WTC11 (cell line): ENCODE measurements at regions not wholly inside any gene's neighbourhood (a gene's known extent, or its start where the extent isn't known, plus 50 kb on each side); places are given as distances from the start of the nearest gene placed in this dataset.

ENCODE experiments used
- ATAC-seq: fragments of 200-7000 bp; cut with Tn5 transposase; 2 replicates; pipeline ENCODE4 v1.10.0; 2021; ENCODE audit warnings: mild to moderate bottlenecking, moderate library complexity
- CTCF ChIA-PET: fragments of 300-600 bp; sonication (Branson Sonifier 250); formaldehyde crosslinking; loops from one replicate; lab custom pipeline; 2021; ENCODE audit warnings: antibody characterized with exemption; lab: Charles Lee
- POLR2A ChIA-PET: fragments of 350-600 bp; sonication (Branson Sonifier 250); formaldehyde crosslinking; loops from one replicate; lab custom pipeline; 2021; ENCODE audit warnings: antibody characterized with exemption; lab: Charles Lee
- DNase-seq: peaks from one replicate; pipeline ENCODE4 v3.0.0; 2021; ENCODE audit warnings: low spot score
- H3K27ac Mint-ChIP-seq: 2 replicates; pipeline ENCODE4 v1.8.0; 2021; ENCODE audit warnings: mixed read lengths
- H3K27me3 Mint-ChIP-seq: 2 replicates; pipeline ENCODE4 v1.8.0; 2021; ENCODE audit warnings: low read depth, mild to moderate bottlenecking, moderate library complexity, mixed read lengths
- H3K36me3 Mint-ChIP-seq: 2 replicates; pipeline ENCODE4 v1.8.0; 2021; ENCODE audit warnings: mixed read lengths
- H3K4me1 Mint-ChIP-seq: 2 replicates; pipeline ENCODE4 v1.8.0; 2022; ENCODE audit warnings: mixed read lengths
- H3K4me3 Mint-ChIP-seq: 2 replicates; pipeline ENCODE4 v1.8.0; 2021; ENCODE audit warnings: mild to moderate bottlenecking, moderate library complexity, mixed read lengths
- H3K9me3 Mint-ChIP-seq: 2 replicates; pipeline ENCODE4 v1.8.0; 2021; ENCODE audit warnings: mixed read lengths
- AR ChIP-seq: fragments of 250-450 bp; sonication (Bioruptor Pico); IDR thresholded peaks from 2 replicates; pipeline ENCODE4 v1.9.0; 2021; ENCODE audit warnings: mild to moderate bottlenecking
- ATF3 ChIP-seq: sonication (generic); formaldehyde crosslinking; conservative IDR thresholded peaks from 2 replicates; pipeline ENCODE4 v1.8.1; 2022; ENCODE audit warnings: mild to moderate bottlenecking, missing genetic modification reagents
- CBFB ChIP-seq: sonication (generic); formaldehyde crosslinking; IDR thresholded peaks from 2 replicates; pipeline ENCODE4 v1.8.1; 2022; ENCODE audit warnings: mild to moderate bottlenecking, low read depth, missing genetic modification reagents
- CDX4 ChIP-seq: fragments of 250-450 bp; sonication (Bioruptor Pico); IDR thresholded peaks from 2 replicates; pipeline ENCODE4 v1.9.0; 2021; ENCODE audit warnings: moderate library complexity, mild to moderate bottlenecking, inconsistent platforms, borderline replicate concordance
- EMX1 ChIP-seq: fragments of 250-450 bp; sonication (Bioruptor Pico); IDR thresholded peaks from 2 replicates; pipeline ENCODE4 v1.8.0; 2021; ENCODE audit warnings: mild to moderate bottlenecking
- ETV6 ChIP-seq: sonication (generic); formaldehyde crosslinking; IDR thresholded peaks from 2 replicates; pipeline ENCODE4 v1.8.1; 2022; ENCODE audit warnings: mild to moderate bottlenecking, missing genetic modification reagents
- FOXP1 ChIP-seq: sonication (generic); formaldehyde crosslinking; IDR thresholded peaks from 2 replicates; pipeline ENCODE4 v1.8.0; 2022; ENCODE audit warnings: missing genetic modification reagents, mild to moderate bottlenecking, moderate library complexity, borderline replicate concordance
- IRF2 ChIP-seq: sonication (generic); formaldehyde crosslinking; IDR thresholded peaks from 2 replicates; pipeline ENCODE4 v1.8.0; 2022; ENCODE audit warnings: low read depth, missing genetic modification reagents, borderline replicate concordance
- JUN ChIP-seq: sonication (generic); formaldehyde crosslinking; IDR thresholded peaks from 2 replicates; pipeline ENCODE4 v1.8.0; 2023; ENCODE audit warnings: mild to moderate bottlenecking, missing genetic modification reagents
- MYBL2 ChIP-seq: sonication (generic); formaldehyde crosslinking; IDR thresholded peaks from 2 replicates; pipeline ENCODE4 v1.8.1; 2023; ENCODE audit warnings: mild to moderate bottlenecking, moderate library complexity, missing genetic modification reagents
- NFATC4 ChIP-seq: fragments of 250-450 bp; sonication (Bioruptor Pico); IDR thresholded peaks from 2 replicates; pipeline ENCODE4 v1.9.0; 2021; ENCODE audit warnings: mild to moderate bottlenecking
- OVOL2 ChIP-seq: fragments of 250-450 bp; sonication (Bioruptor Pico); IDR thresholded peaks from 2 replicates; pipeline ENCODE4 v1.9.0; 2021; ENCODE audit warnings: mild to moderate bottlenecking, borderline replicate concordance
- PRDM15 ChIP-seq: sonication (generic); formaldehyde crosslinking; IDR thresholded peaks from 2 replicates; pipeline ENCODE4 v1.8.0; 2022; ENCODE audit warnings: missing genetic modification reagents
- SOX15 ChIP-seq: fragments of 250-450 bp; sonication (Bioruptor Pico); IDR thresholded peaks from 2 replicates; pipeline ENCODE4 v1.9.0; 2021; ENCODE audit warnings: mild to moderate bottlenecking
- ZBTB43 ChIP-seq: sonication (generic); formaldehyde crosslinking; IDR thresholded peaks from 2 replicates; pipeline ENCODE4 v1.8.1; 2023; ENCODE audit warnings: mild to moderate bottlenecking, missing genetic modification reagents
- ZNF396 ChIP-seq: fragments of 250-450 bp; sonication (Bioruptor Pico); IDR thresholded peaks from 2 replicates; pipeline ENCODE4 v1.8.0; 2021; ENCODE audit warnings: mild to moderate bottlenecking, moderate library complexity, borderline replicate concordance
- ZNF416 ChIP-seq: fragments of 250-450 bp; sonication (Bioruptor Pico); IDR thresholded peaks from 2 replicates; pipeline ENCODE4 v1.9.0; 2021; ENCODE audit warnings: mild to moderate bottlenecking, inconsistent platforms
- ZNF671 ChIP-seq: fragments of 250-450 bp; sonication (Bioruptor Pico); IDR thresholded peaks from 2 replicates; pipeline ENCODE4 v1.8.0; 2021; ENCODE audit warnings: mild to moderate bottlenecking
- TF ChIP-seq, protein P1 (sequence below): sonication (generic); formaldehyde crosslinking; IDR thresholded peaks from 2 replicates; pipeline ENCODE4 v1.8.0; 2022; ENCODE audit warnings: mild to moderate bottlenecking, missing genetic modification reagents
- TF ChIP-seq, protein P2 (sequence below): sonication (generic); formaldehyde crosslinking; IDR thresholded peaks from 2 replicates; pipeline ENCODE4 v1.8.0; 2022; ENCODE audit warnings: mild to moderate bottlenecking, missing genetic modification reagents

DNA sequence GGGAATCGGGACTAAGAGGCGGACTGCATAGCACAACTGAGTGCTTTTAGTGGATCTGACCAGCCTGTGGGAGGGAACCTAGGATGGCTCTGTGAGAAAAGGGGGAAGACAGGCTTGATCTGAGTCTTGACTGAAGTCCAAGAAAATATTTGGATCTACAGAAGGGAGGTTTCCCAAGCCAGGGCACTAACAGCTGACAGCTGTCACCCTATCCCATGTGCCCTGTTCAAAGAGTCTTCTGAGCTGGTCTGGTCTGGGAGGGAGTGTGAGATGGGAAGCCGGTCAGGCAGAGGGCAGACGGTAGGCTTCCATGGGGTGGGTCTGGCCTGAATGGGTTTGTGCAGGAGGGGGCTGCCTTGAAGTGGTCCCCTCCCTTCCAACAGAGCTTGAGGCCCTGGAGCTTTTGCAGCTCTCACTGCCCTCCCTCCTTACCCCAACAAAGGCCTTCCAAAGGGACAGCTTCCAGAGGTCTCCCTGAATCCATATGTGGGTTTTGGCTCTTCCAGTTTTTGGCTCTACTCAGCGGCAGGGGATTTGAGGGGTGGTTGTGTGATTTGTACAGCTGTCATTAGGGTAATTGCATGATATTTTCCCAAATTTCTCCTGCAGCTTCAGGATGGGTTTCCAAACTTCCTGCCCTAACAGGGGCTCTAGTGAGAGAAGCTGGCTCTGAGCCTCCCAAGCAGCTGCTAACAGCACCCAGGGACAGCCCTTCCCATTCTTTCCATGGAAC lies 643.7 kb downstream of the BCOR start:
- CTCF ChIA-PET: no interaction called here
- Mint-ChIP-seq H3K36me3 (peaks cover 8% of the 10 kb centered on the region), H3K4me1 (peaks cover 6% of the 10 kb centered on the region; the same call in 1 of the 2 replicates), H3K9me3 (peaks cover 16% of the 10 kb centered on the region), H3K4me3 (no peak overlapping the region), H3K27ac (no peak overlapping the region), H3K27me3 (no peaks in the 10 kb centered on the region; the same call in 1 of the 2 replicates)
- POLR2A ChIA-PET: no interaction called here
- TF ChIP-seq, protein P1, sequence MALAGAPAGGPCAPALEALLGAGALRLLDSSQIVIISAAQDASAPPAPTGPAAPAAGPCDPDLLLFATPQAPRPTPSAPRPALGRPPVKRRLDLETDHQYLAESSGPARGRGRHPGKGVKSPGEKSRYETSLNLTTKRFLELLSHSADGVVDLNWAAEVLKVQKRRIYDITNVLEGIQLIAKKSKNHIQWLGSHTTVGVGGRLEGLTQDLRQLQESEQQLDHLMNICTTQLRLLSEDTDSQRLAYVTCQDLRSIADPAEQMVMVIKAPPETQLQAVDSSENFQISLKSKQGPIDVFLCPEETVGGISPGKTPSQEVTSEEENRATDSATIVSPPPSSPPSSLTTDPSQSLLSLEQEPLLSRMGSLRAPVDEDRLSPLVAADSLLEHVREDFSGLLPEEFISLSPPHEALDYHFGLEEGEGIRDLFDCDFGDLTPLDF (CRISPR knock-in tag): no peak
- TF ChIP-seq, protein P2, sequence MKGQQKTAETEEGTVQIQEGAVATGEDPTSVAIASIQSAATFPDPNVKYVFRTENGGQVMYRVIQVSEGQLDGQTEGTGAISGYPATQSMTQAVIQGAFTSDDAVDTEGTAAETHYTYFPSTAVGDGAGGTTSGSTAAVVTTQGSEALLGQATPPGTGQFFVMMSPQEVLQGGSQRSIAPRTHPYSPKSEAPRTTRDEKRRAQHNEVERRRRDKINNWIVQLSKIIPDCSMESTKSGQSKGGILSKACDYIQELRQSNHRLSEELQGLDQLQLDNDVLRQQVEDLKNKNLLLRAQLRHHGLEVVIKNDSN (CRISPR knock-in tag): no peak
- no peak for TF ChIP-seq FOXP1 (CRISPR knock-in tag)
- no peak for TF ChIP-seq AR (CRISPR knock-in tag)
- TF ChIP-seq MYBL2 (CRISPR knock-in tag): no peak
- no peak for TF ChIP-seq JUN (CRISPR knock-in tag)
- DNase-seq: no peak
- ATAC-seq: no peak

- POLR2A ChIA-PET: no interaction called here
- no peak overlapping the region for H3K4me3 Mint-ChIP-seq
- DNase-seq (no peak), ATAC-seq (no peak)
- peaks cover 16% of the 10 kb centered on the region for H3K9me3 Mint-ChIP-seq
- H3K27me3 Mint-ChIP-seq: no peaks in the 10 kb centered on the region
- peaks cover 8% of the 10 kb centered on the region for H3K36me3 Mint-ChIP-seq
- no peaks in the 10 kb centered on the region for H3K4me1 Mint-ChIP-seq
- H3K27ac Mint-ChIP-seq: no peak overlapping the region
- CTCF ChIA-PET: no interaction called here
- TF ChIP-seq PRDM15 (CRISPR knock-in tag) (no peak), ETV6 (CRISPR knock-in tag) (no peak), ZBTB43 (CRISPR knock-in tag) (no peak), EMX1 (CRISPR knock-in tag) (no peak), CDX4 (CRISPR knock-in tag) (no peak), NFATC4 (CRISPR knock-in tag) (no peak), FOXP1 (CRISPR knock-in tag) (no peak), OVOL2 (no peak), CBFB (CRISPR knock-in tag) (no peak), ZNF671 (CRISPR knock-in tag) (no peak), IRF2 (CRISPR knock-in tag) (no peak), ZNF396 (no peak), ATF3 (CRISPR knock-in tag) (no peak), SOX15 (CRISPR knock-in tag) (no peak), ZNF416 (CRISPR knock-in tag) (no peak)
Measured at GRCh38 chrX:39456894-39457604, 640.7 kb downstream of the BCOR start.
